GM19238 (cell line): ENCODE measurements at regions not wholly inside any gene's neighbourhood (a gene's known extent, or its start where the extent isn't known, plus 50 kb on each side); places are given as distances from the start of the nearest gene placed in this dataset.

Experiments used
- DNase-seq: peaks from one replicate; pipeline ENCODE4 v3.0.0; 2011; ENCODE audit warnings: low spot score; ENCODE audit not compliant: insufficient read length

DNA sequence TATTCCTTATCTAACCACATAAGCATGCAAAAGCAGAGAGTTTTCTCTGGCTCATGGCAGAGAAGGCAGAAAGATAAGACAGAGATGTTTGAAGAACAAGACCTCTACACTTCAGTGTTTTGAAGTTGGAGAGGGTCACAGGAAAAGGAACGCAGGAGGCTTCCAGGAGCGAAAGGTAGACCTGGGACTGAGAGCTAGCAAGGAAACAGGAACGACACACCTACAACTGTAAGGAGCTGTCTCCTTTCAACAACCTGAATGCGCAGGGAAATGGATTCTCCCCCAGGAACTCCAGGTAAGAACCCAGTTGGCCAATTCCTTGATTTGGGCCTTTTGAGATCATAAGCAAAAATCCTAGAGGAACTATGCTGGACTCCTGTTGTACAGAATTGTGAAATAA, 746.6 kb upstream of the DDX18 start:
- DNase-seq: no peak

DNA sequence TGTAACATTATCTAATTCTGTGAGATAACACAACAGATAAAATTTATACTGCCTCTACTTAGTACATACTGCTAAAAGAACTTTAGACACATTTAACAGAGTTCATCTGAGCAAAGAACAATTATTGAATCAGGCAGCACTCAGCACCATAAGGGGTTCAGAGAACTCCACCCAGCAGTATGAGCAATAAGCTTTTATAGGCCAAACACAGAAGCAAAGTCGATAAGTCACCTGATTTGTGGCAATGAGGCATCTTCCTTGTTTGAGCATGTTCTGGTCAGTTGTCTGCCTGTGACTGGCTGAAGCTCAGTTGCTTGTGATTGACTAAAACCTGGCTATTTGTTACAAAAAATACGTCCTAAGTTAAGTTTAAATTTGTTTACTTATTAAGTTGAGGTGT, 746.1 kb upstream of the DDX18 start:
- no peak for DNase-seq

DNA sequence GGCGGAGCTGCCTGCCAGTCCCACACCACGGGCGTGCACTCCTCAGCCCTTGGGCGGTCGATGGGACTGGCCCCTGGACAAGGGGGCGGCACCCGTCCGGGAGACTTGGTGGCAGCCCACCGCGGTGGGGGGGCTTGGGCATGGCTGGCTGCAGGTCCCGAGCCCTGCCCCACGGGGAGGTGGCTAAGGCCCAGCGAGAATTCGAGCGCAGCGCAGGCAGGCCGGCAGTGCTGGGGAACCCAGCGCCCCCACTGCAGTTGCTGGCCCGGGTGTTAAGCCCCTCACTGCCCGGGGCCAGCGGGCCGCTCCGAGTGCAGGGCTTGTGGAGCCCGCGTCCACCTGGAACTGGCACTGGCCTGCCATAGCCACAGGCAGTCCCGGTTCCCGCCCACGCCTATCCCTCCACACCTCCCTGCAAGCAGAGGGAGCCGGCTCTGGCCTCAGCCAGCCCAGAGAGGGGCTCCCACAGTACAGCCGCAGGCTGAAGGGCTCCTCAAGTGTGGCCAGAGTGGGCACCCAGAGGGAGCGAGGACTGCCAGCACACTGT, 742.9 kb upstream of the DDX18 start:
- no peak for DNase-seq

DNA sequence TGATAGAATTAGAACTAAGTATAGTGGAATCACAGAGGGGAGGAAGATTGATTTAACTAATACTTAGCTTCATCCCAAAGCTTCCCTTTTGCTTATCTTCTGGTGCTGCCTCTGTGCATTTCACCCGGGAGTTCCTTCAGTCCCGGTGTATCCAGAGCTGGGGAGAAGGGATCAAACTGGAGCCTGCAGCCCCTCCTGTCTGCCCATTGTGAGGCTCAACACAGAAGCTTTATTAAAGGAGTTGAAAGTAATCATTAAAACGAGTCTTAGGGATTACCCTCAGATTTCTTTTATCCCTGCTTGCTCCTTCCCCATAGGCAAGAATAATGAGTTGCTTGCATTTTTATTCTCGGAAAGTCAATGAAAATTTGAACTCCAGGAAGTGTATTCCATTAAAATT, 739.7 kb upstream of the DDX18 start:
- no peak for DNase-seq

DNA sequence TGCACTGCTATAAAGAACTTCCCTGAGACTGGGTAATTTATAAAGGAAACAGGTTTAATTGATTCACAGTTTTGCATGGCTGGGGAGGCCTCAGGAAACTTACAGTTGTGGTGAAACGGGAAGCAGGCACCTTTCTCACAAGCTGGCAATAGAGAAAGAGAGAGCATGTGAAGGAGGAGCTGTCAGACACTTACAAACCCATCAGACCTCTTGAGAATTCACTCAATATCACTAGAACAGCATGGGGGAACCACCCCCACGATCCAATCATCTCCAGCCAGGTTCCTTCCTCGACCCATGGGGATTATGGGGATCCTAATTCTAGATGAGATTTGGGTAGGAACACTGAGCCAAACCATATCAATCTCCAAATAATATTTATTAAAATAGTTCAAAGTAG, 729.2 kb upstream of the DDX18 start:
- DNase-seq: no peak

DNA sequence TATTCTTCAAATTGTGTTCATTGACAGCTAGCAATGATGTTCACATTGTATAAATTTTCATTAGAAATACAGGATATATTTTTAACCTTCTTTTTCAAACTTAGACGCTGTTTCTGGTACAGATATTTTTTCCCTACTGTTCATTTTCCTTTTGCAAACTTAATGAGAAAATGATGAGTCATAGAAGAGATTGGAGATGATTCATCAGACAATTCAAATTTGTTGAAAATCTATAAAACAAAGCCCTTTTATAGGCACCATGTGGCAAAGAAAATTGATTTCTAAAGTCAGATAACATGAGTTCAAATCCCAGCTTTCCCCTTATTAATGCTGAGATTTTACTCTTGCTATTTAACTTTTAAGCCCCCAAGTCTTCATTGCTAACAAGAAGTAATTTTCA, 728.8 kb upstream of the DDX18 start:
- no peak for DNase-seq

DNA sequence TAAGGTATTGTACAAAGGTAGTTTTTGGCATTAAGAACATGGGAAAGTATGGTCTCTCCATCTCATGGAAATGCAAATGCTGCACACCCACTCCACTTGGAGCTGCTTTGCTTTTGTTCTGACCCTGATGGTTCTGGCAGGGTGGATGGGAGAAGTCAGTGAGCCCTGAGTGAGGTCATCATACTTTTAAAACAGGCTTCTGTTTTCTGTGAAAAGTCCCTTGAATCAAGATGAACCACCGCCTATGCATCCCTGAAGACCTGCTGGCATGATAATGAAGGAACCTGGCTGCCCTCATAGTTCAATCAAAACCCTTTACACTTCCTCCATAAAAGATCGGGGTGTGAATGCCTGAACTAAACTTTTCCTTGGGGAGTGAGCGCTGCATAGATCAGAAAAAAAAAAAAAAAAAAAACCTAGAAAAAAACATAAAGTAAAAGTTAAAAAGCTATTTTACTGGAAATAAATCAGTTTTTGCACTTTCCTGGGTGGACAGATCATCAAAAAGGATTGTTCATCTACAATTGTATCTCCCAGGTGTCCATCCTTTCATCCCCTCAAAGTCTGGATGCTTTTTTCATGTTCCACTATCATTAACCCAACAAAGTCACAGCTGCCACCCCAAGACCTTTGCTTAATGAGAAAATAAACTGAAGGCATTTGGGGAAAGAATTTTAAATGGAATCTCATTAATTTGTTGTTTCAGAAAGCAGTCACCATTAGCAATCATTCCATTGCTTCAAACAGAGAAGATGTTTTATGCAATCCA, 728.1 kb upstream of the DDX18 start:
- DNase-seq: no peak

DNA sequence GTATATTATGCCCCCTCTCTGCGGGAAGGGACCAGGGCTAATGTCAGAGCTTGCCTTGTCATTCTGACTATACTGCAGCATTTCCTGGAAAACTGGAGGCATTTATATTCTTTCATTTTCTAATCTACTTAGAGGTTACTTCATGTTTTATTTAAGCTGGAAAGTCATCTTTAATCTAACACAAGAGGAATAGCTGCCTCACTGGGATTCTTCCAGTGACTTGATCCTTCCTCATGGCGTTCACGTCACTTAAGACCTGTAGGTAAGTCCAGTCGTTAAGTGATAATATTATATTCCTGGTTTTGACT, 727.6 kb upstream of the DDX18 start:
- no peak for DNase-seq

DNA sequence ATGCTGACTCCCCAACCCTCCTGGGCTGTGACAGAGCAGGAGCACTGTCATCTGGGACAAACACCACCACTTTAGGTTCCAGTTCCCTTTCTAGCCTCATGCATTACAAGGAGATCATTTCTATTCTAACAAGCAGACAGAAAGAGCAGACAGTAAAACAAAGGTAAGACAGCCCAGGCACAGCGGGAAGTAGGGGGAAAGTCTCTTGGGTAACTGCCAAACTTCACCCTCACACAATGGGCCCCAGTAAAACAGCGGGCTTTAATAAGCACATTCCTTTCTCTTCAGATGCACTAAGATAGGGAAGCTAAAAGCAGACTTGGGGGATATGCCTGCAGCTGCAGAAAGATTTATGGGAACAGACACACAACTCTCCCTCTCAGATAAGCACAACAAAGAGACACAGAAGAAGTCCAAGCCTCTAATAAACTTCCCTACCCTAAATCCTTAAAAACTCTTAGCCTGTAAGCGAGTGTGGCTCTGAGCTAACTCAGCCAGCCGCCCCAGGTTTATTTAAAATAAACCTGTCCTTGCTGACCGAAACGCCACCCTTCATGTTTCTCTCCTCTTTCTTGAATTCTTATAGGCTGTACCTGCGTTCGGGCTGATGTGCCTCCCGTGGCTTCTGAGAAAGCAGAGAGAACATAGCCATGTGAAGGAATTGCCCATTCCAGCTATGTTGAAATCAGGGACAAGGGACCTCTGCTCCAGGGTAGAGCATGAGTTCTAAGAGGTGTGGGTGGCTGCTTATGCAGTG, 726.8 kb upstream of the DDX18 start:
- DNase-seq: no peak

DNA sequence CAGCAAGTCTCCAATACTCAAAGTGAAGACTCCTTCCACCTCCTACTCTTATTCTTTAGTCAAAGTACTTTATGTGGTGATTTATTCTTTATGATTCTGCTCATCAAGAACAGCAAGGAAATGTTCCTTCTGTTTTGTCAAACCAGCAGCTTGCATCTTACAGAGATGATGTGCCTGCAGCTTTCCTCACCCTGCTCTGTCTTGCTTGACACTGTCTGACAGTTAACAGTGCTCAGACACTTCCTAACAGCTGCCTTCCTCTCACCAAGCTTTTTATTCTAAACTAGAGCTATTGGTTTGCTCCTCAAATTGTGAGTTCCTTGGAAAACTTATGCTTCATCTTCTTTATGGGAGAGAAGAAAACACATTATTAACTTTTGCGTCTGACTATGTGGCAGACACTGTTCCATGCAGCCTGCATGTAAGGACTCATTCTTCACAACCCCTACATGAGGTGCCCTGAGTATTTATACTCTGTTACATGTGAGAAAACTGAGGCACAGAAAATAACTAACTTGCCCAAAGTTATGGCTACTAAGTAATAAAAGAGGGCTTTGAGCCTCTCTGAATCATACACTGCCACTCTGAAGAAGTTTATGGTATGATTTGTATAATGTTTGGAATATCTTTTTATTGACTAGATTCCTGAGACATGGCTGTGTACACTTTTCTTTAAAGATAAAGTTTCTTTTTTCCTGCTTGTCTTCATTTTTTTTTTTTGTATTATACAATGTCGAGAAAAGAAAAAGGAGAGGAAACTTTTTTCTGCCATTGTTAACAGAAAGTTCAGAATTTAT, 723.3 kb upstream of the DDX18 start:
- DNase-seq: no peak

DNA sequence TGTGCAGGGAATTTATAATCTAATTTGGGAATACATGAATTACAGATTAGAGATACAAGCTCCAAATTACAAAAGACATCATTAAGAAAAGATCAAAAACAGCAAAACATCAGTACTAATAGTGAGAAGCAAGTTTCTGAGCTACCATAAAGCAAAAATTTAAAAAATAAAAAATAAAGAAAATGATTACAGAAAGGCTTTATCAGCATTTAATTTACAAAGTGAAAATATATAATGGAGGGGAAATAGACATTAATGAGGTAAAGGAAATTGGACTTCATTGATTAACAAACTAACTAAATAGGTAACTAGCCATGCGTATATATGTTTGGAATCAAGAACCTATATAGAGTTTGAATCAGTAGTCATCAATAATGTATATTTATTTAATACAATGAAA, 712.9 kb upstream of the DDX18 start:
- DNase-seq: no peak

DNA sequence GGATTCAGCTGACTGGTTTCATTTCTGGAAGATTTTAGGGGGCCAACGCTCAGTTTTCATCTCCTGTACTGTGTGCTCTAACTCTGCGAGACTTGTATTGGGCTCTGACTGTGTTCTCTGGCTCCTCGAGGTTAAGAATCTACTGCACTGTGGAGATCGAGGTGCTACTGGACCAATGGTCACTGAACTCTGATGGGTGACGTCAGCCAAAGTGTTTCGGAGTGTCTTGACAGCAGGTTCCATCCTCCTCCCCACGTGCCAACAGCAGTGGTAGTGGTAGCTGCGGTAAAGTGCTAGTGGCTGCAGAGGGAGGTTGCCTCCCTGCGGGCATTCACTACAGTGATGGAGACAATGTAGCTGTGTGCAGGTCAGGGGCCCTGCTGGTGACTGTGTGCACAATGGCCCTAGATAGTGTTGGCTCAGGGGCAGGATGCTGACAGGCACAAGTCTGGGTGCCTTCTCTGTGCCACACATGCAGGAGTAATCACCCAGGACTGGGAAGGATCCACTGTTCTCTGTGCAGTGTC, 705.7 kb upstream of the DDX18 start:
- DNase-seq: no peak

DNA sequence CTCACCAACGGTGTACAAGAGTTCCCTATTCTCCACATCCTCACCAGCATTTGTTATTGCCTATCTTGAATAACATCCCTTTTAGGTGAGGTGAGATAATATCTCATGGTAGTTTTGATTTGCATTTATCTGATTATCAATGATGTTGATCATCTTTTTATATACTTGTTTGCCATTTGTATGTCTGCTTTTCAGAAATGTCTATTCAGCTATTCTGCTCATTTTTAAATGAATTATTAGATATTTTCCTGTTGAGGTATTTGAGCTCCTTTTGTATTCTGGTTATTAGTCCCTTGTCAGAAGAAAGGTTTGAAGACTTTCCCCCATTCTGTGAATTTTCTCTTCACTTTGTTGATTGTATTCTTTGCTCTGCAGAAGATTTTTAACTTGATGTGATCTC, 695.5 kb upstream of the DDX18 start:
- no peak for DNase-seq

DNA sequence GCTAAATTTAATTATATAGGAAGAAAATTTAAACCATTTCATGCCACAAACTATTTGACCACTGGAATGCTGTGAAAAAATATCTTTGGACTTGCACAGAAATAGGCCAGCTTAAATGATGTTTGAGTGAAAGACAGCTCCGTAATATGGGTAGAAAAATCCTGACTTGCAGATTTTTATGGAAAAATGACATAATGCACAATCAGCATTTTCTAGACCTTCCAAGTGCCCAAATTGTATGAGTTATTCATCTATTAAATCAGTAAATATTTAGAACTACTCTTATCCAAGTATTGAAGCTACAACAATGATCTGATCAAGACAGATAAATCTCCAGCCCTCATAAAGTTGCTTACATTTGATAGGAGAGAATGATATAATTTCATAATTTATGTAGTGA, 691.1 kb upstream of the DDX18 start:
- no peak for DNase-seq

DNA sequence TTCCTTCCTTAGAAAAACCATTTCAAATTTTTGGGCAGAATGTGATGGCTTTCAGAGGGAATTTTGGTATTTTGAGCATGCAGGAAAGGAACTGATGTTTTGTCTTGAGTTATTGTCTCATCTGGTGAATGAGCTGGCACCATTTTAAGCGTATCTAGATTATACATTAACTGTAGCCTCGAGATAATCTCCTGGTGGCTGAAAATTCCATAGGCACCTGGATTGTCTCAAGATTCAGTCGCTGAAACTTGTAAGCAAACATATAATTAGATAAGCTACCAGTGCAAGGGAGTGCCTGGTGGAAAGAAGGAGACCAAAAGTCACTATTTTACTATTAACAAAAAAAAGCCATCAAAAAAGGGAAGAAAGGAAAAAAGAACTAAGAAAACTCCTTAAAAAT, 687.8 kb upstream of the DDX18 start:
- DNase-seq: no peak

DNA sequence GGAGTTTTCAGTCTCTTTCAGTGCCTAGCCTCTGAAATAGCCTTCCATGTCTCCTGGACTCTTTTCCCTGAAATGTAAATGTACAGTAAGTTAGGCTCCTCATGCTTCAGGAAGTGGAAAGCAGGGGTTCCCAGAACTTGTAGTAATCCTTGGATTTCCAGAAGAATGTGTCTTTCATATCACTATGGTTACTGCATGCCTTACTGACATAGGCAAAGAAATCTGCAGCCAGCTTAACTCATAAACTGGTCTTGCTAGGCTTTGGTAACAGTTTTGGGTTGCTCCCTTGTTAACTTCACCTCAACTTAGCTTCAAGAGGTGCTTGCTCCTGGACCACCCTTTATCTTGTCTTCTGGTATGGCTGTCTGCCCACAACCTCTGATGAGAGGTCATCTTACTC, 686.8 kb upstream of the DDX18 start:
- DNase-seq: no peak

DNA sequence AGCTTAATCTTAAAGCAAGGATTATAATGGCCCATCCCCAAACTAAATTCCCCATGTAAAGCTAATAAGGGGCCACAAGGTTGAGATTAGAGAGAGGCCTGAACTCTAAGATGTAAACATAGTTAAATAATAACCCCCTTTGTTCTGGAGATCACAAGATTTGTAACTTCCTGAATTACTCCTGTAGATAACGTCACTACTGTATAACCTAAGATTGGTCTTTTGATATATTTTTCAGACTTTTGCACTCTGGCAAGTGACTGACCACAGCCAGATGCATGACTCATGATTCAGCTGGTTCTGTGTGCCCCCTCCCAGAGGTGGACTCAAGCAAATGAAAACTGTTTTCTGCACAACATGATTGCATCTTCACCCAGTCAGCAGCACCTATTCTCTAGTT, 686.0 kb upstream of the DDX18 start:
- DNase-seq: no peak

DNA sequence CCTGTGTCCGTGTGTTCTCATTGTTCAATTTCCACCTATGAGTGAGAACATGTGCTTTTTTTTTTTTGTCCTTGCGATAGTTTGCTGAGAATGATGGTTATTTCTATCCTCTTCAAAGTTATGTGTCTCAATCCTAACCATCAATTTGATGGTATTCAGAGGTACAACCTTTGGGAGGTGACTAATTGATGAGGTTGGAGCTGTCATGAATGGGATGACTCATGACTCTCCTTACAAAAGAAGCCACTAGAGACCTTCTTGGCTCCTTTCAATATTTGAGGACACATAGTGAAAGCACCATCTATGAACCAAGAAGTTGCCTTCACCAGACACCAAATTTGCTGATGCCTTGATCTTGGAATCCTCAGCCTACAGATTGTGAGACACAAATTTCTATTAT, 677.1 kb upstream of the DDX18 start:
- no peak for DNase-seq

DNA sequence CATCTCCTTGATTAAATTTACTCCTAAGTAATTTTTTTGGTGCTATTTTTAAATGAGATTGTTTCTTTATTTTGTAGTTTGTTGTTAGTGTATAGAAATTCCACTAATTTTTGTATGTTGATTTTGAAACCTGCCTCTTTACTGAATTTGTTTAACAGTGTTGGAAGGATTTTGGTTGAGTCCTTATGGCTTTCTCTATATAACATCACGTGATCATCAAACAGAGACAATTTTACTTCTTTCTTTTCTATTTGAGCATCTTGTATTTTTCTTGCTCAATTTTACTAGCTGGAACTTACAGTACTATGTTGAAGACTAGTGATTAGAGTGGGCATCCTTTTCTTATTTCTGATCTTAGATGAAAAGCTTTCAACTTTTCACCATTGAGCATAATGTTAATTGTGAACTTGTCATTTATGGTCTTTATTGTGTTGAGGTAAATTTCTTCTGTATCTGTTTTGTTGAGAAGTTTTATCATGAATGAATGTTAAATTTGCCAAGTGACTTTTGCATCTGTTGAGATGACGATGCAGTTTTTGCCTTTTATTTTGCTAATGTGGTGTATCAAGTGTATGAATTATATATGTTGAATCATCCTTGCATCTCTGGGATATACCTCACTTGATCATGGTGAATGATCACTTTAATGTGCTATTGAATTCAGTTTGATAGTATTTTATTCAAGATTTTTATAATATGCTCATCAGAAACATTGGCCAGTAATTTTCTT, 645.3 kb upstream of the DDX18 start:
- DNase-seq: no peak

DNA sequence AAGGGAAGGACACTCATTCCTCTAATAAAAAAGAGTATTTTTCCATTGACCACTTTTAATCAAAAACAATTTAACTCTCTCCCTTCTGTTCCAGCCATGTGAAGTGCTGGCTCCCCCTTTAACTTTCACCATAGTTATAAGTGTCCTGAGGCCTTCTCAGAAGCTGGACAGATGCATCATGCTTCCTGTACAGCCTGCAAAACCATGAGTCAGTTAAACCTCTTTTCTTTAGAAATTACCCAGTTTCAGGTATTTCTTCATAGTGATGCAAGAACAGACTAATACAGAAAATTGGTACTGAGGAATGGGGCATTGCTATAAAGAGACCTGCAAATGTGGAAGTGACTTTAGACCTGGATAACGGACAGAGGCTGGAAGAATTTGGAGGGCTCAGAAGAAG, 643.6 kb upstream of the DDX18 start:
- DNase-seq: no peak

DNA sequence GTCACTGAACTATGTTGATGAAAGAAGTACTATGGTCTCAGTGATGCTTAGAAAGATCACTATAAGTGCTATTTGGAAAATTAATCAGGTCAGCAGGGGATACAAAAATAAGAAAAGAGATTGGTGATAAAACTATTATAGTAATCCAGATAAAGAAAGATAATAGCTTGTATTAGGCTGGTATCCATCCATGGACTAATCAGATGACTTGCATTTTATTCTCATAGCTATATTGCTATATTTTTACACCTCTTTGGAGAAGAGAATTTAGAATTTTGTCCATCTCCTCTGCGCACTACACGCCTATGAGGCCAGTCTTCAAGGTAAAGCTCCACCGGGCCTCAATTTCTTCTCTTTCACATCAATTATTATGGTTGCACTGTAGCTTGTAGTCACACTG, 635.1 kb upstream of the DDX18 start:
- no peak for DNase-seq
